ENCODE measurements at regions not wholly inside any gene's neighbourhood (a gene's known extent, or its start where the extent isn't known, plus 50 kb on each side); places are given as distances from the start of the nearest gene placed in this dataset.

DNA sequence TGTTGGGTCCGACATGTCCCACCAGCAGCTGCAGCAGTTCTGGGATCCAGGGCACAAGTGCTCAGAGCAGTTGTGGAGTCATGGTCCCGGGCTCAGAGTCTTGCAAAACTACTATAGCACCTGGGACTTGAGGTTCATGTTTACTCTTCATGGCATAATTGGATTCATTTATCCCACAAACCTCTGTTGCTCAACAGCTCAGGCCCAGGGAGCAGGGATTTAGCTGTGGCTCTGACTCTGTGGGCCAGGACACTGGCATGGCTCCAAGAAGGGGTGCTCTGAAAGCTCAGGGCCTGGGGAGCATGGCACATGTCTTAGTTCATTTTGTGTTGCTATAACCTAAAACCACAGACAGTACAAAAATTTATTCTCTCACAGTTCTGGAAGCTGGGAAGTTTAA lies 626.7 kb upstream of the ADGRL2 start:
- Histone ChIP-seq H3K36me3 (no peaks in the 10 kb centered on the region), H3K4me1 (no peaks in the 10 kb centered on the region), H3K27ac (no peak overlapping the region), H3K4me3 (no peak overlapping the region), H3K27me3 (no peaks in the 10 kb centered on the region), H3K9me3 (peaks cover 0 to 18% (median 11%) of the 10 kb centered on the region in 3 donors)
- intact Hi-C loops (cut with DNase I): no loop called here
- DNase-seq: no peak
- WGBS, 2 donors: 71% methylated on average over 2 of the region's 2 CpGs
- no peak for TF ChIP-seq POLR2A (IDR thresholded peaks at IDR 0.05)
- no peak for TF ChIP-seq CTCF (IDR thresholded peaks at IDR 0.05)

DNA sequence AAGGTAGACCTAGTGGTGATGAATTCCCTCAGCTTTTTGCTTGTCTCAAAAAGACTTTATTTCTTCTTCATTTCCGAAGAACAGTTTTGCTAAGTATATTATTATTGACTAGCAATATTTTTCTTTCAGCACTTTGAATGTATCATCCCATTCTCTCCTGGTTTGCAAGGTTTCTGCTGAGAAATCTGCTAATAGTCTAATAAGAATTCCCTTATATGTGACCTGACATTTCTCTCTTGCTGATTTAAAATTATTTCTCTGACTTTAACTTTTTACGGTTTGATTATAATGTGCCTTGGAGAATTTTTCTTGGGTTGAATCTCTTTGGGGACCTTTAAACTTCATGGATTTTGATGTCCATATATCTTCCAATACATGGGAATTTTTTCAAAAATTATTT lies 628.3 kb upstream of the ADGRL2 start:
- Histone ChIP-seq H3K9me3 (peaks cover 0 to 18% (median 11%) of the 10 kb centered on the region in 3 donors), H3K27ac (no peak overlapping the region), H3K36me3 (no peaks in the 10 kb centered on the region), H3K4me3 (no peak overlapping the region), H3K27me3 (no peaks in the 10 kb centered on the region), H3K4me1 (no peaks in the 10 kb centered on the region)
- no peak for TF ChIP-seq POLR2A (IDR thresholded peaks at IDR 0.05)
- no peak for TF ChIP-seq CTCF (IDR thresholded peaks at IDR 0.05)
- intact Hi-C loops (cut with DNase I): no loop called here
- no peak for DNase-seq
- WGBS, 2 donors: 86 to 91% methylated on average over 2 of the region's 2 CpGs

DNA sequence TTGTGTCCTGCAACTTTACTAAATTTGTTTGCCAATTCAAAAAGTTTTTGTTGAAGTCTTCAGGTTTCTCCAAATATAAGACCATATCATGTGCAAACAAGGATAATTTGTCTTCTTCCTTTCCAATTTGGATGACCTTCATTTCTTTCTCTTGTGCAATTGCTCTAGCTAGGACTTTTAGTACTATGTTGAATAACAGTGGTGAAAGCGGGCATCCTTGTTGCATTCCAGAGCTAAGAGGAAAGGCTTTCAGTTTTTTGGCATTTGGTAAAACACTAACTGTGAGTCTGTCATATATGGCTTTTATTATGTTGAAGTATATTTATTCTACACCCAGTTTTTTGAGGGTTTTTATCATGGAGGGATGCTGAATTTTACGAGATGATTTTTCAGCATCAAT lies 630.0 kb upstream of the ADGRL2 start:
- intact Hi-C loops (cut with DNase I): no loop called here
- no peaks in the 10 kb centered on the region for H3K36me3 ChIP-seq
- 63 to 86% methylated on average over 2 of the region's 2 CpGs for WGBS, 2 donors
- no peaks in the 10 kb centered on the region for H3K27me3 ChIP-seq
- DNase-seq: no peak
- H3K4me3 ChIP-seq: no peak overlapping the region
- H3K27ac ChIP-seq: no peak overlapping the region
- H3K4me1 ChIP-seq: no peaks in the 10 kb centered on the region
- TF ChIP-seq CTCF (IDR thresholded peaks at IDR 0.05): no peak
- TF ChIP-seq POLR2A (IDR thresholded peaks at IDR 0.05): no peak
- peaks cover 0 to 18% (median 11%) of the 10 kb centered on the region in 3 donors for H3K9me3 ChIP-seq

DNA sequence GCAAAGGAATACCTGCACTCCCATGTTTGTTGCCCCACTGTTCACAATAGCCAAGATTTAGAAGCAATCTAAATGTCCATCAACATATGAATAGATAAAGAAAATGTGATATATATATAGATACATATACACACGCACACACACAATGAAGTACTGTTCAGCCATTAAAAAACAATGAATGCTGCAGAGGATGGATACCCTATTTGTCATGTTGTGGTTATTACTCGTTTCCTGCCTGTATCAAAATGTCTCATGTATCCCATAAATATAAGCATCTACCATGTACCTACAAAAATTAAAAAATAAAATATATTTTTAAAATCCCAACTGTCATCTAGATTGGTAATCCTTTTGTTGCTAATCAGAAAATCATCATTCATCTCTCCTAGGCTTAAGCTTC lies 634.8 kb upstream of the ADGRL2 start:
- no peak overlapping the region for H3K4me3 ChIP-seq
- WGBS, 2 donors: 66 to 69% methylated on average over 2 of the region's 2 CpGs
- intact Hi-C loops (cut with DNase I): no loop called here

DNA sequence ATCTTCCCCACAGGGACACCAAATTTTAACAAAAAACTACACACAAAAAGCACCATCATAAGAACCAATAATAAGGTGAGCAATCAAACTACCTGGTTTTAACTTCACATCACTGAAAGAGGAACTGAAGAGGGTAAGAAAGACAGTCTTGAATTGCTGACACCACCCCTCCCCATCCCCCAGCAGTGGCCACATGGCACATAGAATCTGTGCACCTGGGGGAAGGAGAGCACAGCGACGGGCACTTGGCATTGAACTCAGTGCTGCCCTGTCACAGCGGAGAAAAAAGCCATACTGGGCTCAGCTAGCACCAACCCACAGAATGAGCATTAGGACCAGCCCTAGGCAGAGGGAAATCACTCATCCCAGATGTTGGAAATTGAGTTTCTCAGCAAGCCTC lies 640.0 kb upstream of the ADGRL2 start:
- H3K9me3 ChIP-seq: no peaks in the 10 kb centered on the region
- 93 to 100% methylated on average over 2 of the region's 3 CpGs for WGBS, 2 donors

More for the DNA sequence above, 634.8 kb upstream of the ADGRL2 start:
- DNase-seq: no peak
- Histone ChIP-seq H3K27me3 (no peaks in the 10 kb centered on the region), H3K27ac (no peak overlapping the region), H3K9me3 (no peaks in the 10 kb centered on the region), H3K4me1 (no peaks in the 10 kb centered on the region), H3K36me3 (no peaks in the 10 kb centered on the region)
- TF ChIP-seq POLR2A (IDR thresholded peaks at IDR 0.05) (no peak), CTCF (IDR thresholded peaks at IDR 0.05) (no peak)

More for the DNA sequence above, 640.0 kb upstream of the ADGRL2 start:
- no peaks in the 10 kb centered on the region for H3K36me3 ChIP-seq
- H3K4me1 ChIP-seq: no peaks in the 10 kb centered on the region
- no peak overlapping the region for H3K27ac ChIP-seq
- no peak overlapping the region for H3K4me3 ChIP-seq
- TF ChIP-seq POLR2A (IDR thresholded peaks at IDR 0.05): no peak
- TF ChIP-seq CTCF (IDR thresholded peaks at IDR 0.05): no peak
- H3K27me3 ChIP-seq: no peaks in the 10 kb centered on the region
- intact Hi-C loops (cut with DNase I): no loop called here
- DNase-seq: no peak
